Activated T-cell treated with anti-CD3 and anti-CD28 coated beads, Interleukin-2, amount 50 U/mL, for 4 hours (primary cell): ENCODE measurements at regions not wholly inside any gene's neighbourhood (a gene's known extent, or its start where the extent isn't known, plus 50 kb on each side); places are given as distances from the start of the nearest gene placed in this dataset.
"Not testable (repeated sequence)": the region's sequence is repeated elsewhere in the genome, so short reads cannot be mapped to it uniquely, and the experiment has no call there.

Experiments
- ATAC-seq, 2 donors: fragments of 200-7000 bp; cut with Tn5 transposase; one replicate each; pipeline ENCODE4 v1.10.0; 2021
- DNase-seq: peaks from one replicate; pipeline ENCODE4 v3.0.0-alpha.2; 2020
- H3K27me3 Mint-ChIP-seq: one replicate; pipeline ENCODE4 v1.8.0; 2021; ENCODE audit warnings: low read depth, mixed read lengths
- H3K36me3 Mint-ChIP-seq: one replicate; pipeline ENCODE4 v1.8.0; 2022; ENCODE audit warnings: mixed read lengths; ENCODE audit not compliant: insufficient read depth
- H3K4me1 Mint-ChIP-seq: one replicate; pipeline ENCODE4 v1.8.0; 2021; ENCODE audit warnings: low read depth, mixed read lengths
- H3K4me3 Mint-ChIP-seq: one replicate; pipeline ENCODE4 v1.8.0; 2021; ENCODE audit warnings: mild to moderate bottlenecking, moderate library complexity, mixed read lengths
- H3K9me3 Mint-ChIP-seq: one replicate; pipeline ENCODE4 v1.8.0; 2021; ENCODE audit warnings: mixed read lengths

GRCh38 chr4:53959343-53960120 is 104.9 kb downstream of the CHIC2 start:
- DNase-seq (no peak), ATAC-seq (no peak)
- Mint-ChIP-seq H3K36me3 (no peaks in the 10 kb centered on the region), H3K4me3 (no peak overlapping the region), H3K4me1 (no peaks in the 10 kb centered on the region), H3K27me3 (no peaks in the 10 kb centered on the region), H3K9me3 (no peaks in the 10 kb centered on the region)

- Mint-ChIP-seq H3K4me1 (no peaks in the 10 kb centered on the region), H3K36me3 (no peaks in the 10 kb centered on the region), H3K4me3 (no peak overlapping the region), H3K27me3 (no peaks in the 10 kb centered on the region), H3K9me3 (no peaks in the 10 kb centered on the region)
- ATAC-seq (no peak), DNase-seq (no peak)
These were observed 108.0 kb downstream of the CHIC2 start for GRCh38 chr4:53956454-53956853.

GRCh38 chr4:53956053-53956452 is 108.4 kb downstream of the CHIC2 start:
- H3K4me3 Mint-ChIP-seq: no peak overlapping the region
- H3K4me1 Mint-ChIP-seq: no peaks in the 10 kb centered on the region
- no peaks in the 10 kb centered on the region for H3K27me3 Mint-ChIP-seq
- DNase-seq (no peak), ATAC-seq (no peak)
- H3K36me3 Mint-ChIP-seq: no peaks in the 10 kb centered on the region
- H3K9me3 Mint-ChIP-seq: no peaks in the 10 kb centered on the region

GRCh38 chr4:53951414-53951813 is 113.0 kb downstream of the CHIC2 start:
- Mint-ChIP-seq H3K4me1 (no peaks in the 10 kb centered on the region), H3K4me3 (no peak overlapping the region), H3K9me3 (no peaks in the 10 kb centered on the region), H3K27me3 (no peaks in the 10 kb centered on the region), H3K36me3 (no peaks in the 10 kb centered on the region)
- DNase-seq (no peak), ATAC-seq (no peak)

GRCh38 chr4:53943345-53944085 is 120.9 kb downstream of the CHIC2 start:
- peaks cover 5% of the 10 kb centered on the region for H3K9me3 Mint-ChIP-seq
- H3K36me3 Mint-ChIP-seq: peaks cover 3% of the 10 kb centered on the region
- ATAC-seq: no peak
- H3K4me1 Mint-ChIP-seq: no peaks in the 10 kb centered on the region
- H3K27me3 Mint-ChIP-seq: no peaks in the 10 kb centered on the region
- H3K4me3 Mint-ChIP-seq: no peak overlapping the region
- no peak for DNase-seq

- peaks cover 5% of the 10 kb centered on the region for H3K9me3 Mint-ChIP-seq
These were observed 121.7 kb downstream of the CHIC2 start for GRCh38 chr4:53942712-53943111.

GRCh38 chr4:53941331-53941730 is 123.1 kb downstream of the CHIC2 start:
- Mint-ChIP-seq H3K4me1 (no peaks in the 10 kb centered on the region), H3K4me3 (no peak overlapping the region), H3K36me3 (peaks cover 3% of the 10 kb centered on the region), H3K9me3 (peaks cover 5% of the 10 kb centered on the region), H3K27me3 (no peaks in the 10 kb centered on the region)
- DNase-seq (no peak), ATAC-seq (no peak)

More at GRCh38 chr4:53942712-53943111, 121.7 kb downstream of the CHIC2 start:
- no peaks in the 10 kb centered on the region for H3K4me1 Mint-ChIP-seq
- H3K36me3 Mint-ChIP-seq: peaks cover 3% of the 10 kb centered on the region
- ATAC-seq (no peak), DNase-seq (no peak)
- no peaks in the 10 kb centered on the region for H3K27me3 Mint-ChIP-seq
- H3K4me3 Mint-ChIP-seq: no peak overlapping the region

GRCh38 chr4:53939892-53940291 is 124.5 kb downstream of the CHIC2 start:
- DNase-seq, ATAC-seq, H3K4me3 Mint-ChIP-seq, H3K36me3 Mint-ChIP-seq, H3K9me3 Mint-ChIP-seq, H3K27me3 Mint-ChIP-seq, H3K4me1 Mint-ChIP-seq: not testable (repeated sequence)

GRCh38 chr4:53937918-53938317 is 126.5 kb downstream of the CHIC2 start:
- Mint-ChIP-seq H3K4me3 (no peak overlapping the region), H3K27me3 (no peaks in the 10 kb centered on the region), H3K36me3 (peaks cover 3% of the 10 kb centered on the region), H3K9me3 (peaks cover 5% of the 10 kb centered on the region), H3K4me1 (no peaks in the 10 kb centered on the region)
- ATAC-seq (no peak), DNase-seq (no peak)

- DNase-seq: no peak
- no peaks in the 10 kb centered on the region for H3K4me1 Mint-ChIP-seq
- no peak overlapping the region for H3K4me3 Mint-ChIP-seq
- no peak for ATAC-seq
- peaks cover 3% of the 10 kb centered on the region for H3K36me3 Mint-ChIP-seq
- H3K27me3 Mint-ChIP-seq: no peaks in the 10 kb centered on the region
- H3K9me3 Mint-ChIP-seq: peaks cover 5% of the 10 kb centered on the region
These were observed 127.1 kb downstream of the CHIC2 start for GRCh38 chr4:53937327-53937726.

GRCh38 chr4:53935780-53936179 is 128.6 kb downstream of the CHIC2 start:
- H3K4me1 Mint-ChIP-seq: no peaks in the 10 kb centered on the region
- H3K4me3 Mint-ChIP-seq: no peak overlapping the region
- H3K9me3 Mint-ChIP-seq: peaks cover 5% of the 10 kb centered on the region
- peaks cover 2% of the 10 kb centered on the region for H3K27me3 Mint-ChIP-seq
- peaks cover 3% of the 10 kb centered on the region for H3K36me3 Mint-ChIP-seq
- ATAC-seq (no peak), DNase-seq (no peak)

- Mint-ChIP-seq H3K4me3 (no peak overlapping the region), H3K27me3 (peaks cover 2% of the 10 kb centered on the region), H3K4me1 (no peaks in the 10 kb centered on the region), H3K36me3 (no peaks in the 10 kb centered on the region), H3K9me3 (no peaks in the 10 kb centered on the region)
- ATAC-seq (no peak), DNase-seq (no peak)
These were observed 131.4 kb downstream of the CHIC2 start for GRCh38 chr4:53932796-53933610.

GRCh38 chr4:53931461-53931961 is 132.9 kb downstream of the CHIC2 start:
- Mint-ChIP-seq H3K36me3 (no peaks in the 10 kb centered on the region), H3K9me3 (no peaks in the 10 kb centered on the region), H3K4me3 (no peak overlapping the region), H3K27me3 (peaks cover 2% of the 10 kb centered on the region), H3K4me1 (no peaks in the 10 kb centered on the region)
- no peak for DNase-seq
- ATAC-seq: no peak
